ENCODE measurements at regions not wholly inside any gene's neighbourhood (a gene's known extent, or its start where the extent isn't known, plus 50 kb on each side); places are given as distances from the start of the nearest gene placed in this dataset.

DNA sequence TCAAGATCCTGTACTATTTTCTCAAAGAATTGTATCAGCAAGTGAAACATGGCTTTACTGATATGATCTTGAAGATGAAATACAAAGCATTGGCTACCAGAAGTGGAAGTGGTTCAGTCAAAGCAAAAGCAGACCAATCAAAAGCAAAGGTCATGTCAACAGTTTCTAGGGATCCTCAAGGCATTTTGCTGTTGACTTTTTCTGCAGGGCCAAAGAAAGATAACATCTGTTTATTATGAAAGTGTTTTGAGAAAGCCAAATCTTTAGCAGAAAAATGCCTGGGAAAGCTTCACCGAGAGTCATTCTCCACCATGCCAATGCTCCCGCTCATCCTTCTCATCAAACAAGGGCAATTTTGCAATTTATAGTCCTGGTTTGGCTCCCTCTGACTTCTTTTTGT, 90.3 kb upstream of the ACO1 start:
- no peak for DNase-seq

DNA sequence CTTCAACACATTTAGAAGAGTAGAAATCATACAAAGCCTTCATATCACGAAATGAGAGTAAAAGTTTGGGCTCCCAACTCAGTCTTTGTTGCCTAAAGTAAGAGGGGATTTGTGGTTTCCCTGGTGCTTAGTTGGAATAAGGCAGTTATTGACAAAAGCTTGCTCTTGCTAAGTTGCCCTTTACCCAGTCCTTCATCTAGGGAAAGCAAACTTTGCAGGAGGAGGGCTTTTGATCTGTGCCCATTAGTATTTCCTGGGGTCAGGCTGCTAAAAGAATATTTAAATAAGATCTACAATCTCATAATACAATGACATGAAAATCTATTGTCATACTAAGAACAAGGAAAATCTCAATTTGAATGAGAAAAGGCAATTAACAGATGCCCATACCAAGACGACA, 84.1 kb upstream of the ACO1 start:
- DNase-seq: no peak

DNA sequence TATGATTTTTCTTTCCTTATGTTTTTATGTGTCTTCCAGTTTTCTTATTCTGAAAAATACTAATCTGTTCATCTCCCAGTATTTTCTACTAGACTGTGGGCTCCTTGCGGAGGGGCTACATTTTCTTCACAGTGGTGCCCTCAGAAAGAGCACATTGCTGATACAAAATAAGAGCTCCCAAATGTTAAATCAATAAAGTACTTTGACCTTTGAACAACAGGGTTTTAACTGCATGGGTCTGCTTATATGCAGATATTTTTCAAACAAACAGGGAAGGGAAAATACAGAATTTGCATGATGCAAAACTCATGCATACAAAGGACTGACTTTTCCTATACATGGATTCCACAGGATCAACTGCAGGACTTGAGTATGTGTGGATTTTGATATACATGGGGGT, 79.9 kb upstream of the ACO1 start:
- DNase-seq: no peak

DNA sequence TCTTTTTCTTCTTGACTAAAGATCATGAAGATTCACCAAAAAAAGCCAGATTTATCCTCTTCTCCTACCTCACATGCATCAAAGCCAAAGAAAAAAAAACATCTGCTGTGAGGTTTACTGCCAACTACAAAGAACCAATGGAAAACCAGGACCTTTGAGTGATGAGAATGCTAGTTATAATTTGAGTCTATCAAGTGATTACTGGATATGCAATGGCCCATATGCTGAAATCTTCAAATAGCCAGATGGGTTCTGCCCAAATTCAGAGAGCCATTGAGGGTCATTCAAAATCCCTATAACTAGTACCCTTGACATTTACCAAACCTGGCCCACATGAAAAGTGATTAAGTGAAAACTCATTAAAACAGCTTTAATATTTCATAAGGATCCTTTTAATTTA, 78.4 kb upstream of the ACO1 start:
- DNase-seq: no peak

DNA sequence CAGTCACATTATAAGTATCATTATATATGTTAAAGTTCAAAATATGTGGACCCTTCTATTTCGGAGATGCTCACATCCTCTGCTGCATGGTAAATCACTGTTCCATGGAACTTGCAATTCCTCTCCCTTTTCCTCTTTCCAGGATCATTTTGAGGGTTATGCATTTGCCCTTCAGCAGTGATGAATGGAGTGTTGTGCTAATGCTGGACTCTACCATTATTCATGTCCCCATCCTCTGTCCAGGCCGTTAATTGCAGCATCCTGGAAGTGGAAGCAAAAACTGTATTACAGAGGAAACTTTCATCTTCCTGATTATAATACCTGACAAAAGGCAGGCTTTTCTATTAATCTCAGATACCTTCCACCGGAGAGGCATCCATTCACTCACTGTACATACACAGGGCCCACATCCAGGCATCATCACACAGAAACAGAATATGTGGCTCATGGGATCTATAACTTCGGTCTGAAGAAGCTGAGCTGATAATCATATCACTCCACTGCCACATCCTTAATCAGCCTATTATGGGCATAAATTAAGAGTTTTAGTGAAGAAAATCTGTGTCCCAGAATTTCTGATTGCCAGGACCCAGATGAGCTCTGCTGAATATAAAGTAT, 65.0 kb upstream of the ACO1 start:
- DNase-seq: no peak

DNA sequence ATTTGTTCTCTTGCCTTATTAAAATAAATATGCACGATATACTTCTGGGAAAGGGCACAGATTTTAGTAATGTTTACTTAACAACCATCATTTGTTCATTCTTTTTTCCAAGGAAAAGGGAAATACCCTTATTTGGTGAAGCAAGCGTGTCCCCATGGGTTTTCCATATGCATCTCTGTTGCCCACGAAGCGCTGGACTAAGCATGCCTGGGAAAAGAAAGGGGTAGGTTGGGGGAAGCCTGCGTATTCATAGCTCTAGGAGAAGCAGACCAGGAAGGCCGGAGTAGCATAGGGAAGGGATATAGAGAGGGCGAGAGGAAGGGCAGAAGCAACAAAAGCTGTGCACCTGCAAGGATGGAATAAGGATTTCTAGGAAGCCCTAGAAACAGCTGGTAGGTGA, 61.8 kb upstream of the ACO1 start:
- no peak for DNase-seq

DNA sequence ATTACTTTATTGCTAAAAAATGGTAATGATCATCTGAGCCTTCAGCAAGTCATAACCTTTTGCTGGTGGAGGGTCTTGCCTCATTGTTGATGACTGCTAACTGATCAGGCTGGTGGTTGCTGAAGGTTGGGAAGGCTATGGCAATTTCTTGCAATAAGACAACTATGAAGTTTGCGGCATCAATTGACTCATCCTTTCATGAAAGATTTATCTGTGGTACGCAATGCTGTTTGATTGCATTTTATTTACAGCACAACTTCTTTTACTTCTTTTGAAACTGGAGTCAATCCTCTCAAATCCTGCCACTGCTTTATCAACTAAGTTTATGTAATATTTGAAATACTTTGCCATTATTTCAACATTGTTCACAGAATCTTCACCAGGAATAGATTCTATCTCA, 58.3 kb upstream of the ACO1 start:
- no peak for DNase-seq

DNA sequence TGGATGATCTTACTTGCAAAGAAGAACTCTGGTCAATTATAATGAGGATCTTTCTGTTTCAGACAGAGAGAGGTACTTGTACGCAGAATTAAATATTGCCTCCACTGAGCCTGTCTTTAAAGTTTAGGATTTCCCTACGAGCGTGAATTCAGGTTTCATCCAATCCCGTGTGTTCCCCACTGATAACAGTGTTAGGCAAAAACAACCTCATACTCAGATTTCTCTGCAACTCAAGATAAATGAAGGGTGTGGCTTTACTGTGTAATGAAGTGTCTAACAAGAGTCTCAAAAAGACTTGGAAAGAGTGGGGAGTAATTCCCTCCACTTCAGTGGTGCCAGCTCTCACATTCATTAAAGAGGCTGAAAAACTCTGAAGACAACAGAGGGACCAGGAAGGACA, 53.2 kb upstream of the ACO1 start:
- no peak for DNase-seq

DNA sequence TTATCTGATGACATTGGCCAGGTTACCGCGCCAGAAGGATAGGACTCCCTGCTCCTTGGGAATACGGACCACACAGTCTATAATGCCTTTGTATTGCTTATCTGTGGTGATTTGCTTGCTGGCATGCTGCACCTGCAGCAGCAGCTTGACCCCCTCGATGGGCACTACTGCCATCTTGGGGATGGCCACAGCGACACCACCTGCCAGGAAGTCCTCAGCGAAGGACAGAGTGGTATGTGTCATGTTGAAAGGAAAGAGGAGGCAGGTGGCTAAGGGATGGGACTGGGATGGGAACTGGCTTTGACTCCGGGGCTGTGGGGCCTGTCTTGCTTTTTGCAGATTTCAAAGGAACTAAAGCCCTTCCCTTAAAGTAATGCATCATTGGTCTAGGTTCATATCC, 50.3 kb upstream of the ACO1 start:
- DNase-seq: no peak

Measured in T-helper 2 cell (primary cell).